22Rv1 (cell line): ENCODE measurements at regions not wholly inside any gene's neighbourhood (a gene's known extent, or its start where the extent isn't known, plus 50 kb on each side); places are given as distances from the start of the nearest gene placed in this dataset.

Source experiments
- H3K27ac ChIP-seq: fragments of 450-650 bp; 2 replicates; pipeline ENCODE4 v1.5.1; 2017
- ZFX ChIP-seq: fragments of 450-650 bp; IDR thresholded peaks from 2 replicates; pipeline ENCODE4 v1.6.1; 2017; ENCODE audit warnings: antibody characterized with exemption, borderline replicate concordance
- TF ChIP-seq, protein P1 (sequence below): fragments of 450-650 bp; IDR thresholded peaks from 2 replicates; pipeline ENCODE4 v1.5.1; 2017; ENCODE audit warnings: mild to moderate bottlenecking

DNA sequence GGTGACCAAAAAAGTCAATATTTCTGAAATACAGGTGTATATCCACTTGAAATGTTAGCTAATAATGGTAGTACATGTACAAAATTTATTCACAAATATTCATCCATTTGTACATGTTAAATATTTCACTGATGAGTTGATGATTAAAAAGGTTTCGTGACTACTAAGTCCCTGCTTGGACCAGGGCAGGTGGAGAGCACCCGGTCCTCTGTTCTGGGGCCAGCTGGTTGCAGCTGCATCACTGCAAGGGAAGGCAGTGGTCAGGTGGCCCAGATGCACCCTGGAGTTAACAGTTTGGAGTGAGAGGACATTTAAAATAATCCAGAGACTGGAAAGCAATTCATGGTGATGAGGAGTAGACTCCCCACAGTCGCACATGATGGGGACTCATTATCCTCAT lies 141.2 kb downstream of the ZBTB18 start:
- no peak for TF ChIP-seq ZFX
- TF ChIP-seq, protein P1, sequence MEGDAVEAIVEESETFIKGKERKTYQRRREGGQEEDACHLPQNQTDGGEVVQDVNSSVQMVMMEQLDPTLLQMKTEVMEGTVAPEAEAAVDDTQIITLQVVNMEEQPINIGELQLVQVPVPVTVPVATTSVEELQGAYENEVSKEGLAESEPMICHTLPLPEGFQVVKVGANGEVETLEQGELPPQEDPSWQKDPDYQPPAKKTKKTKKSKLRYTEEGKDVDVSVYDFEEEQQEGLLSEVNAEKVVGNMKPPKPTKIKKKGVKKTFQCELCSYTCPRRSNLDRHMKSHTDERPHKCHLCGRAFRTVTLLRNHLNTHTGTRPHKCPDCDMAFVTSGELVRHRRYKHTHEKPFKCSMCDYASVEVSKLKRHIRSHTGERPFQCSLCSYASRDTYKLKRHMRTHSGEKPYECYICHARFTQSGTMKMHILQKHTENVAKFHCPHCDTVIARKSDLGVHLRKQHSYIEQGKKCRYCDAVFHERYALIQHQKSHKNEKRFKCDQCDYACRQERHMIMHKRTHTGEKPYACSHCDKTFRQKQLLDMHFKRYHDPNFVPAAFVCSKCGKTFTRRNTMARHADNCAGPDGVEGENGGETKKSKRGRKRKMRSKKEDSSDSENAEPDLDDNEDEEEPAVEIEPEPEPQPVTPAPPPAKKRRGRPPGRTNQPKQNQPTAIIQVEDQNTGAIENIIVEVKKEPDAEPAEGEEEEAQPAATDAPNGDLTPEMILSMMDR: no peak
- H3K27ac ChIP-seq: no peak overlapping the region

DNA sequence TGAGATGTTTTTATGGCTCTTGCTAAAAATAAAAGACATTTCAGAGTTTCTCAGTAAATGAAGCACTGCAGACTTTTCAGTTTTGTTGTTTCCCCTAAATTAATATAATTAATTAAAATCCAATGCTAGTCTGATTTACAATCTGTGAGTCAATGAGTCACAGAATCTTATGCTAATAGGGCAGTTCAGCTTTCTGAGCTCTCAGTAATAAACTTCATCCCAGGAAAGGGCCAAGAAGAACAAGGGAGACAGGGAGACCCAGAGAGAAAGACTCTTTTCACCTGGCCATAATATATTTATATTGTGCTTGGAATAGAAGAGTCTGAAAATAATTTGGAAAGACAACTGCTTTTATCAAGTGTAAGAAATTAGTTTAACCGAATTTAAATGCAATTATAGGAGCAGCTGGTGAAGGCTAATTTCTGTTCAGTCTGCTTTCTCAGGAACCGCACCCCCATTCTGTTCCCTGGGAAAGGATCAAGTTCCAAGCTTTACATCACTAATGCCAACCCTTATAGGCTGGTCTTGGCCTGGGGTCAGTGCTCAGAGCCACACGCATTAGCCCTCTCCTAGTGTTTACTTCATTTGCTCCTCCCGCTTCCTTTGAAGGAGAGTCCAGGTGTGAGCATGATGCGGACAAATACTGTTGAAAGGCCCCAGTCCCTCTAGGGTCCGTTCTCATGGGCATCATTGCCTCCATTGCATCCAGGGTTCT lies 145.6 kb downstream of the ZBTB18 start:
- TF ChIP-seq, protein P1: no peak
- TF ChIP-seq ZFX: no peak
- no peak overlapping the region for H3K27ac ChIP-seq

DNA sequence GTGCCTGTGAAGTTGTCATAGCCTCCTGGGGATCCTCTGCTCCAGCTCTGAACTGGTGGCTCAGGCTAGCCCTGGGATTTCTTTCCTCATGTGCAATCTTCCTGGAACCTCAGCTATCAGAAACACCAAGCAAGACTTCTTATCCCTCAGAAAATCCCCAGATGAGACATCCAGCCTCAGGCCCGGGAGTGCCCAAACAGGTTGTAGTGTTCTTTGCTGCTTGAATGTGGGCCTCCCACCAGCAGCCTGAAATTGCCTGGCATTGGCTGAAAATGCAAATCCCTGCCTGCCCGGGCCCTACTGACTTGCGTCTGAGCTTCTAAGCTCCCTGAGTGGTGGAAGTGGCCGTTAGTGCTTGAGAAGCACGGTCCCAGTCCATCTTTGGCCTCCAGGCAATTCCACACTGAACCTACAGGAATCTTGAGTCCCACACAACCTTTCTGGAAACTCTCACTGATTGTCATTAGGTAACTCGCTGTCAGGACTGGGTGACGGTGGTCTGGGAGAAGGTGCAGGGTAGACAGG lies 146.8 kb downstream of the ZBTB18 start:
- TF ChIP-seq, protein P1: no peak
- TF ChIP-seq ZFX: no peak
- no peak overlapping the region for H3K27ac ChIP-seq

DNA sequence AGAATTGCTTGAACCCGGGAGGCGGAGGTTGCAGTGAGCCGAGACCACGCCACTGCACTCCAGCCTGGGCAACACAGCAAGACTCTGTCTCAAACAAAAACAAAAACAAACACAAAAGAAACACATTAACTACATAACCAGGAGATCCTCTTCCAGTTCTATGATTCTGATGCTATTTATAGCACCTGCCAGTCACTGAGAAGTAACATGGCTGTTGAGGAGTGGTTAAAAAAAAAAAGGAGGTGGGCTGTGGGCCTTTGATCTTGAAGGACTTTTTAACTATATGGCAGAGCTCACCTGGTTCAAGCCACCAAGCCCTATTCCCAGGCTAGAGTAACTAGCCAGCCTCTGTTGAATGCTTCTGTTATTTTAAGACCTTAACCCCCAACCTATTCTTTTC lies 148.8 kb downstream of the ZBTB18 start:
- TF ChIP-seq, protein P1: no peak
- TF ChIP-seq ZFX: no peak
- no peak overlapping the region for H3K27ac ChIP-seq

DNA sequence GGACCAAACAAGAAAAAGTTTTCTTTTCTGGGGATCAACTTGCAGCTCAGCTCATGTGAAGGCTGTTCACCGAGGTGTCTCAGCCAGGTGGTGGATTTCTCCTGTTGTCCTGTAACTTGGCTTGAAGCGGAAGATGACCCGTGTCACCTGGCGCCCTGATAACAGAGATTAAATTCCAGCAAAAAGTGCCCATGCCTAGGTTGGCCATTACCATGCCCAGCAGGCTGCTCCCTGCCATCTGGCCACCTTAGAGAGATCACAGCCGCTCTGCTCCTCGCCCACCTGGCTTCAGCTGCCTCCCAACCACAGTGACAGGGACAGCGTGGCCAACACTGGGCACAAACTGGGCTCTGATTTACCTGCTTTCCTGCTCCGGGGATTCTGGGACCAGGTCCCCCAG lies 149.5 kb downstream of the ZBTB18 start:
- H3K27ac ChIP-seq: no peak overlapping the region
- TF ChIP-seq, protein P1: no peak
- TF ChIP-seq ZFX: no peak

DNA sequence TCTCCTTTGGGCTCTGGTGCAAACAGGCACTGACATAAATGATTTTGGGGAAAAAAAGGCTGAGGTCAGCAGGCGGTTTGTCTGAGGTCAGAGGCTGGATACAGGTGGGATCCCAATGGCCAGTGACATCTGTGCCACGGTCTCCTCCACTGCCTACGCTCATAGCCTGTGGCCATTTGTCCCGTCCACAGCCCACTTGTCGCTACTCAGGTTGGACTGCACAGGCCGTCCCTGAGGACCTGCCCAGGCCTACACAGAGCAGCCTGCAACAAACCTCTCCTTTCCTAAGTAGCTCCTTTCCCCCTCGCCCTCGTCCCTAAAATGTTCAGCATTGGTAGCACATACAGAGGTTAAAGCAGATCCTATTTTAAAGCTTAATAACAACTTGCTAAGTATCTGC lies 150.7 kb downstream of the ZBTB18 start:
- TF ChIP-seq ZFX: no peak
- TF ChIP-seq, protein P1: no peak
- no peak overlapping the region for H3K27ac ChIP-seq

DNA sequence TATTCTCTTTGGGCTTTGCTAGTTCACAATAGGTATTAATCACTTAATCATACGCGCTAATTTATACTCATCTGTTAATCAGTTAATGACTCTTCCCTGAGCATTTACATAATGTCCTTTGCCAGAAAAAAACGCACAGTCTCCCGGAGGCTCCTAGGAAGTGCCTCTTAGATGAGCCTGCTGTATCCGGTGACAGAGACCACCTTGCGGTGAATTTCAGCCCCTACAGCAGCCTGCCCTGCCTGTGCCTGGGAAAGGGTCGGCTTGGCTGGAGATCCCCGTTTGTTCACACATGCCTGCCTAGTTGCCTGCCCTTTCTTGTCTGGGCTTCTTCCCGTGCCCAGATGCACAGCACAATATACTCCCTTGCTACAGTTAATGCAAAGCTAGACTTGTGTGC lies 152.9 kb downstream of the ZBTB18 start:
- TF ChIP-seq ZFX: no peak
- TF ChIP-seq, protein P1: no peak
- no peak overlapping the region for H3K27ac ChIP-seq
